HEK293 (cell line): ENCODE measurements at regions not wholly inside any gene's neighbourhood (a gene's known extent, or its start where the extent isn't known, plus 50 kb on each side); places are given as distances from the start of the nearest gene placed in this dataset.

Source experiments
- CTCF ChIA-PET: fragments of 350-600 bp; formaldehyde crosslinking; extraction: SDS; loops from one replicate; lab custom pipeline; 2021; ENCODE audit warnings: antibody characterized with exemption; lab: Yijun Ruan, JAX
- POLR2A ChIA-PET: fragments of 300-600 bp; formaldehyde crosslinking; extraction: SDS; loops from one replicate; lab custom pipeline; 2020; ENCODE audit warnings: antibody characterized with exemption, inconsistent platforms; lab: Yijun Ruan, JAX
- H3K27ac ChIP-seq: fragments of 200-500 bp; sonication (Bioruptor generic); 2 replicates; pipeline ENCODE4 v1.5.1; 2014; ENCODE audit warnings: low read depth, low read length, control low read depth, inconsistent platforms; ENCODE audit errors: extremely low read depth
- H3K36me3 ChIP-seq, 2 experiments: fragments of 200-500 bp in 1 of 2; sonication (Bioruptor generic) in 1 of 2; 1 replicate in 1 of 2; 2 replicates in 1 of 2; pipeline ENCODE4 v1.5.1; 2014 to 2017; ENCODE audit warnings: inconsistent platforms in 2 of 2, low read length in 2 of 2; ENCODE audit not compliant: control insufficient read depth in 2 of 2, insufficient read depth in 1 of 2
- H3K4me1 ChIP-seq: fragments of 200-500 bp; sonication (Bioruptor generic); 2 replicates; pipeline ENCODE4 v1.5.1; 2014; ENCODE audit warnings: mild to moderate bottlenecking, low read length, inconsistent platforms; ENCODE audit not compliant: control insufficient read depth, insufficient read depth
- H3K4me3 ChIP-seq: 2 replicates; pipeline ENCODE4 v1.5.1; 2011; ENCODE audit warnings: low read depth, mild to moderate bottlenecking, control low read depth, low read length, moderate library complexity
- H3K9me3 ChIP-seq: fragments of 200-500 bp; sonication (Bioruptor generic); 2 replicates; pipeline ENCODE4 v1.5.1; 2014; ENCODE audit warnings: low read depth, low read length, inconsistent platforms; ENCODE audit not compliant: control insufficient read depth, insufficient read depth
- KLF8 ChIP-seq: fragments of 450-650 bp; formaldehyde crosslinking; IDR thresholded peaks from 2 replicates; pipeline ENCODE4 v1.5.1; 2016; ENCODE audit warnings: missing biosample characterization, missing genetic modification characterization
- KLF9 ChIP-seq: fragments of 450-650 bp; formaldehyde crosslinking; IDR thresholded peaks from 2 replicates; pipeline ENCODE4 v1.5.1; 2016; ENCODE audit warnings: missing biosample characterization, missing genetic modification characterization, low read depth
- MZF1 ChIP-seq: fragments of 450-650 bp; formaldehyde crosslinking; IDR thresholded peaks from 2 replicates; pipeline ENCODE4 v1.5.1; 2017; ENCODE audit warnings: missing biosample characterization, missing genetic modification characterization, borderline replicate concordance
- PBX3 ChIP-seq: sonication (generic); formaldehyde crosslinking; IDR thresholded peaks from 2 replicates; pipeline ENCODE4 v1.8.1; 2022; ENCODE audit warnings: mild to moderate bottlenecking, moderate library complexity, missing genetic modification reagents
- SCRT1 ChIP-seq: fragments of 450-650 bp; formaldehyde crosslinking; IDR thresholded peaks from 2 replicates; pipeline ENCODE4 v1.5.1; 2016; ENCODE audit warnings: missing biosample characterization, missing genetic modification characterization, borderline replicate concordance
- SETDB1 ChIP-seq: IDR thresholded peaks from one replicate; pipeline ENCODE4 v1.6.1; 2017; ENCODE audit warnings: mild to moderate bottlenecking, low read length, moderate library complexity, mixed read lengths; ENCODE audit not compliant: insufficient read length
- SP3 ChIP-seq: fragments of 450-650 bp; formaldehyde crosslinking; IDR thresholded peaks from 2 replicates; pipeline ENCODE4 v1.5.1; 2016; ENCODE audit warnings: missing biosample characterization, missing genetic modification characterization
- ZBTB17 ChIP-seq: fragments of 450-650 bp; formaldehyde crosslinking; IDR thresholded peaks from 2 replicates; pipeline ENCODE4 v1.5.1; 2016; ENCODE audit warnings: missing biosample characterization, missing genetic modification characterization
- ZBTB6 ChIP-seq: fragments of 450-650 bp; formaldehyde crosslinking; IDR thresholded peaks from 2 replicates; pipeline ENCODE4 v1.5.1; 2017; ENCODE audit warnings: missing biosample characterization, missing genetic modification characterization
- ZBTB7A ChIP-seq: fragments of 450-650 bp; formaldehyde crosslinking; IDR thresholded peaks from 2 replicates; pipeline ENCODE4 v1.5.1; 2016; ENCODE audit warnings: low read depth, missing biosample characterization, missing genetic modification characterization
- ZNF146 ChIP-seq: fragments of 450-650 bp; formaldehyde crosslinking; IDR thresholded peaks from 2 replicates; pipeline ENCODE4 v1.5.1; 2016; ENCODE audit warnings: missing biosample characterization, missing genetic modification characterization
- ZNF148 ChIP-seq: fragments of 450-650 bp; formaldehyde crosslinking; IDR thresholded peaks from 2 replicates; pipeline ENCODE4 v1.5.0; 2017; ENCODE audit warnings: missing biosample characterization, missing genetic modification characterization, borderline replicate concordance
- ZNF248 ChIP-seq: fragments of 450-650 bp; formaldehyde crosslinking; IDR thresholded peaks from 2 replicates; pipeline ENCODE4 v1.5.1; 2017; ENCODE audit warnings: missing biosample characterization, missing genetic modification characterization
- ZNF394 ChIP-seq: fragments of 450-650 bp; formaldehyde crosslinking; IDR thresholded peaks from 2 replicates; pipeline ENCODE4 v1.5.1; 2016; ENCODE audit warnings: missing biosample characterization, missing genetic modification characterization, mild to moderate bottlenecking, moderate library complexity, borderline replicate concordance
- ZNF518A ChIP-seq: fragments of 450-650 bp; formaldehyde crosslinking; conservative IDR thresholded peaks from 2 replicates; pipeline ENCODE4 v1.5.1; 2016; ENCODE audit warnings: low read depth, missing biosample characterization, missing genetic modification characterization
- ZNF623 ChIP-seq: fragments of 450-650 bp; formaldehyde crosslinking; IDR thresholded peaks from 2 replicates; pipeline ENCODE4 v1.5.1; 2016; ENCODE audit warnings: missing biosample characterization, missing genetic modification characterization
- ZNF639 ChIP-seq: fragments of 450-650 bp; formaldehyde crosslinking; IDR thresholded peaks from 2 replicates; pipeline ENCODE4 v1.5.1; 2016; ENCODE audit warnings: missing biosample characterization, missing genetic modification characterization
- ZNF664 ChIP-seq: fragments of 450-650 bp; formaldehyde crosslinking; IDR thresholded peaks from 2 replicates; pipeline ENCODE4 v1.5.1; 2016; ENCODE audit warnings: missing biosample characterization, missing genetic modification characterization
- ZNF701 ChIP-seq: fragments of 450-650 bp; formaldehyde crosslinking; IDR thresholded peaks from 2 replicates; pipeline ENCODE4 v1.5.1; 2016; ENCODE audit warnings: missing biosample characterization, missing genetic modification characterization

GRCh38 chr3:144185276-144185675, 213.7 kb downstream of the DIPK2A start:
- H3K9me3 ChIP-seq = no peaks in the 10 kb centered on the region
- TF ChIP-seq ZBTB6 (tag by site-specific recombination) (no peak), ZNF148 (tag by site-specific recombination) (no peak), SETDB1 (peak; percentile 45), KLF8 (no peak), SP3 (tag by site-specific recombination) (no peak)
- TF ChIP-seq, all 188 proteins: peak for 1
- Histone ChIP-seq H3K4me1 (no peaks in the 10 kb centered on the region), H3K4me3 (no peak overlapping the region), H3K36me3 (no peaks in the 10 kb centered on the region), H3K27ac (no peak overlapping the region)
- POLR2A ChIA-PET = no interaction called here
- CTCF ChIA-PET = no interaction called here

- no peaks in the 10 kb centered on the region for H3K4me1 ChIP-seq
- no peak for TF ChIP-seq PBX3 (CRISPR knock-in tag)
- TF ChIP-seq SCRT1 (tag by site-specific recombination) = no peak
- no peak for TF ChIP-seq ZNF394 (tag by site-specific recombination)
- TF ChIP-seq, all 188 proteins: peak for 0
- ChIA-PET CTCF (no interaction called here), POLR2A (no interaction called here)
- Histone ChIP-seq H3K27ac (no peak overlapping the region), H3K9me3 (no peaks in the 10 kb centered on the region), H3K36me3 (no peaks in the 10 kb centered on the region), H3K4me3 (no peak overlapping the region)
Observed at GRCh38 chr3:144187531-144188210, 216.0 kb downstream of the DIPK2A start.

GRCh38 chr3:144189044-144189443, 217.4 kb downstream of the DIPK2A start:
- Histone ChIP-seq H3K4me3 (no peak overlapping the region), H3K9me3 (no peaks in the 10 kb centered on the region), H3K27ac (no peak overlapping the region), H3K4me1 (no peaks in the 10 kb centered on the region), H3K36me3 (no peaks in the 10 kb centered on the region)
- CTCF ChIA-PET = no interaction called here
- POLR2A ChIA-PET = no interaction called here
- TF ChIP-seq ZNF639 (tag by site-specific recombination) (no peak), ZNF701 (tag by site-specific recombination) (no peak), ZNF664 (tag by site-specific recombination) (no peak), ZNF518A (no peak), KLF9 (tag by site-specific recombination) (no peak), SETDB1 (no peak), ZNF248 (tag by site-specific recombination) (no peak), ZBTB17 (tag by site-specific recombination) (no peak), ZBTB7A (tag by site-specific recombination) (no peak), ZNF623 (tag by site-specific recombination) (no peak), MZF1 (tag by site-specific recombination) (no peak), ZNF146 (tag by site-specific recombination) (no peak)
